GM12892 (cell line): ENCODE measurements at regions not wholly inside any gene's neighbourhood (a gene's known extent, or its start where the extent isn't known, plus 50 kb on each side); places are given as distances from the start of the nearest gene placed in this dataset.

Source experiments
- POLR2A ChIP-seq: IDR thresholded peaks from 2 replicates; pipeline ENCODE4 v1.6.1; 2011; ENCODE audit warnings: low read depth, low read length, control low read depth
- POLR2AphosphoS5 ChIP-seq: IDR thresholded peaks from 2 replicates; pipeline ENCODE4 v1.6.1; 2011; ENCODE audit warnings: low read depth, low read length, control low read depth
- TAF1 ChIP-seq: IDR thresholded peaks from 2 replicates; pipeline ENCODE4 v1.6.1; 2011; ENCODE audit warnings: low read depth, mild to moderate bottlenecking, control low read depth, low read length, borderline replicate concordance

DNA sequence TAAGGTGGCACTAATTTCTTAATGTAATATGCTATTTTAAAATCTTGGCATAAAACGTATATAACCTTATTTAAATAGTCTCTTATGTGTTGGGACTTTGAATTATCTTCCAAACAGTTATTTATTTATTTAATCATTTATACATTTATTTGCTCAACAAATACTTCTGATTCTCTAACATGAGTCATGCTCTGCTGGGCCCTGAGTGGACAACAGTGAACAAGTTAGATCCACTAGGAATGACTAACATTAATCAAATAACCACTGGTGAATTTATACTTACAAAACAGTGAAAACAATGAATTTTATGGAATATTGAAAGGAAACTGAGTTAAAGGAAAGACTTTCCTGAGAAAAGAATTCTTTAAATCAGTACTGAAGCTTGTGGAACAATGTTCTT, 1257.2 kb upstream of the CHAC2 start:
- TF ChIP-seq POLR2AphosphoS5 (no peak), POLR2A (no peak), TAF1 (no peak)
